Transverse colon (tissue), 4 donors: ENCODE measurements at regions not wholly inside any gene's neighbourhood (a gene's known extent, or its start where the extent isn't known, plus 50 kb on each side); places are given as distances from the start of the nearest gene placed in this dataset.

Experiments used
- CTCF ChIP-seq, 5 experiments: fragments of 200-600 bp in 3 of 5; fragments of 450-650 bp in 2 of 5; sonication (generic) in 3 of 5; IDR thresholded peaks; 1 replicate in 2 of 5; 2 replicates in 3 of 5; pipeline ENCODE4 v1.5.1; 2016 to 2017; ENCODE audit warnings: antibody characterized with exemption in 5 of 5, inconsistent platforms in 3 of 5, mild to moderate bottlenecking in 2 of 5, moderate library complexity in 1 of 5
- EP300 ChIP-seq: sonication (generic); formaldehyde crosslinking; IDR thresholded peaks from one replicate; pipeline ENCODE4 v1.6.1; 2017; ENCODE audit warnings: antibody characterized with exemption, low read depth
- POLR2A ChIP-seq: fragments of 450-650 bp; IDR thresholded peaks from one replicate; pipeline ENCODE4 v1.6.1; 2016; ENCODE audit warnings: antibody characterized with exemption, mild to moderate bottlenecking, moderate library complexity
- POLR2AphosphoS5 ChIP-seq, 3 donors: sonication (generic); formaldehyde crosslinking; IDR thresholded peaks; one replicate each; pipeline ENCODE4 v1.6.1; 2016; ENCODE audit warnings: antibody characterized with exemption in 3 of 3

GRCh38 chr2:122451040-122451439 lies 695.6 kb downstream of the TSN start:
- peak; percentile 14 to 58 (median 46) for TF ChIP-seq CTCF (IDR thresholded peaks at IDR 0.05)
- TF ChIP-seq POLR2AphosphoS5 (IDR thresholded peaks at IDR 0.05), result no peak
- no peak for TF ChIP-seq POLR2A
- TF ChIP-seq EP300, result no peak
